T47D (cell line): ENCODE measurements at regions not wholly inside any gene's neighbourhood (a gene's known extent, or its start where the extent isn't known, plus 50 kb on each side); places are given as distances from the start of the nearest gene placed in this dataset.

Experiments used
- DNase-seq, 2 experiments: peaks; one replicate each; pipeline versions ENCODE4 v3.0.0 to v3.0.0-alpha.2; 2011 to 2012; ENCODE audit warnings: low read depth in 1 of 2, low spot score in 1 of 2
- JUND ChIP-seq: IDR thresholded peaks from 2 replicates; pipeline ENCODE4 v1.6.1; 2012; ENCODE audit warnings: low read depth
- in situ Hi-C: cut with HindIII; loops from 2 replicates; pipeline ENCODE4 v1.10.0; 2016; ENCODE audit warnings: low sequenced_read_pairs, low pct_unique_long_range_greater_than_20kb

DNA sequence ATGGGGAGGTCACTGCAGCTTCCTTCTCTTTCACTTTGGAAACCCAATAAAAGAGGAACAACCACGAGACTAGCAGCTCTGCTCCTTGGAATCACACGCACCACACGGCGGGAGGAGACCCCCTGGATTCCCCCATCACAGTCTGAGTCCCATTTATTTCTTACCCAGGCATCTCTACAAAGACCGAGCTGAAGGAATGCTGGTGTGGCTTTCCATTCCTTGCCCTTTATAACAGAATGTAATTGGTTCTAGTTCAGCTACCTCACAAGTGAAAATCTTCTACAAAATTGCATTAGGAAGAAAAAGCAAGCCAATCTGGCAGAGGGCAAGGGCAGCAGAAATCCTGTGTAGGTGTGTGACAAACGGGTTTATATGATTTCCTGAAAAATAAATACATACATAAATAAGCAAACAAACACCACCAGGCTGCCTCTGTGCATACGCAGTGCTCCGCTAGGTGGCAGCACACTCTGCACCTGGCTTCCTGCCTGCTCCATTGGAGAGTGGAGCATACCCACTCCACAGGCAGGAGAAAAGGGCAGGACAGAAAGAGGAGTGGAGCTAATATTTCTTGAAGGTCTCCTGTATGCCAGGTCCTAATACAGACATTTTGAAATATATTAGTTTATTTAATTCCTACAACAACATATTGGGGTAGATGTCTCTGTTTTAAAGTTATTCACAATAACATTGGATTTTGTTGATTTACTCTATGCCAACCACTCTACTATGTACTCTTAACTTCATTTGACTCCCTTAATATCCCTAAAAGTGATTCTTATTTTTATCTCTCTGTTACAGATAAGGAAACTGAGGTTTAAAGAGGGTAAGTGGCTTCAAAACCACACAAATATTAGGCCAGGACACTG, 673.1 kb downstream of the KCNA4 start:
- DNase-seq = peak; percentile 18 to 79
- in situ Hi-C loops = no loop called here

DNA sequence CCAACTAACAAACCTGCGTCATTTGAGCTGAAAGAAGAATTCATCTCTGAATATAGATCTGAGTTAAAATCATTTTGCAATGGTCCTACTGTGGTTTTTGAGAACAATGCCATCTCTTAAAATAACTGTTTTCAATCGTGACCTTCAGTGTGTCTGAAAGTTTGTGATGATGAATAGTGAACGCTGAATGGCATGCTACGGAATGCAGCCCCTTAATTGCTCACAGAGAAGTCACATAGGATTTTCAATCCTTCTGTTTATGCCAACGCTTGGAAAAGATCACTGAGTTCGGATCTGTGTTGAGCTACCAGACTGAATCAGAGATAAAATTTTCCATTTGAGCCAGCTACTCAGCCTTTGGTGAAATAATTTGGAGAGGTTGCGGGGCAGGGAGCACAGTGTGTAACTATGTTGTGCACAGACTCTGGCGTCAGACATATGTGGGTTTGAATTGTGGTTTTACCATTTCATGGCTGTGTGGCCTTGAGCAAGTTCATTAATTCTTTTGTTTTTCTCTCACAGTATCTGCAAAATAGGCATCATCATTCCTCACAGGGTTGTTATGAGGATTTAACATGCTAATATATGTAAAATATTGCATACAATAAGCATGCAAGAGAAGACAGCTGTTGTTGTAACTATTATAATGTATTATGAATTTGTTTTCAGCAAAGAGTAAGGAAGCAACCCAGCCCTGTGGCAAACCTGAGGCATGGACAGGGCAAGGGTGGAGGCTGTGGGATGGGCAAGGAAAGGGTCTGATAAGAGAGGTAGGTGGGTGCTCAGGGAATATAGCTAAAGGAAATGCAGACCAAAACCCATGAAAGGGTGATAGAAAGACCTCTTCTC, 679.9 kb downstream of the KCNA4 start:
- TF ChIP-seq JUND = no peak
- in situ Hi-C loops = no loop called here
- DNase-seq = no peak

More for the DNA sequence above, 673.1 kb downstream of the KCNA4 start:
- TF ChIP-seq JUND = no peak

GRCh38 chr11:29334776-29335130, 682.1 kb downstream of the KCNA4 start:
- no peak for TF ChIP-seq JUND
- in situ Hi-C loops = no loop called here
- no peak for DNase-seq

DNA sequence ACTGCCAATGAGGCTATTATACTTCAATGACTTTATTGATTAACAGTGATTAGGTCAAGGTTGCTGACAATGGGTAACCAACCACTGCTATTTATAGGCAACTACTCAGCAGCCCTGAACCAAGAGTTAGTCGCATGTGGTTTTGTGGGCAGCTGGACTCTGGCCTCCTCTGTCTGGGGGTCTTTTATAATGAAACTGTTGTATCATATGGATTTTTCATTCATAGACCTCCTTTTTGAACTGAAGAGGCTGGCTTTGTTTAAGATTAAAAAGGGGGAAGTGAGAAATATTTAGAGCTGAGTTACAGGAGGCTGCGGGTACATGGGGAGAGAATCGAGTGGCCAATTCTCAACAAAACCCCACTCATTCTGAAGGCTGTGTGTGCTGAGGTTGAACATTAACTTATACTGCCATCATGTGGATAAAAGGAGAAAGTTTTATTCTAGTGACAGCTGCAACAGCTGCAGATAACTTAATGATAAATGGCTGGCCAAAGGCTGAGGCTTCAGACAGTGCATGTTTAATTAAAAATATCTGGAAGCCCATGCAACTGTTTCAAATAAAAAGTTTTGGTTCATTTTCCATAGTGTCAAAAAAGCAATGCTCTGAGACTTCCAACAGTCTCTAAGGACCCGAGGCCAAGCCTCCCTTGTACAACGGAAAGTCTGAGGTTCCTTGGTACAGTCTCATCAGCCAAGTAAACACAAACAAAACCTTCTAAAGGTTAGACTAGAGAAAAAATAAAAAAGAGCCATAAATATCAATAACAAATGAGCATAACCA, 682.6 kb downstream of the KCNA4 start:
- peak; percentile 18 to 59 for DNase-seq
- TF ChIP-seq JUND = no peak
- in situ Hi-C loops = no loop called here

- no peak for TF ChIP-seq JUND
- DNase-seq = no peak
- in situ Hi-C loops = no loop called here
Observed at GRCh38 chr11:29331451-29332010, 685.3 kb downstream of the KCNA4 start.

- peak; percentile 11 to 65 for DNase-seq
- TF ChIP-seq JUND = no peak
- in situ Hi-C loops = no loop called here
Observed at GRCh38 chr11:29328961-29329441, 687.8 kb downstream of the KCNA4 start.

- DNase-seq = no peak
- TF ChIP-seq JUND = no peak
- in situ Hi-C loops = no loop called here
Observed at GRCh38 chr11:29327891-29328290, 688.9 kb downstream of the KCNA4 start.

DNA sequence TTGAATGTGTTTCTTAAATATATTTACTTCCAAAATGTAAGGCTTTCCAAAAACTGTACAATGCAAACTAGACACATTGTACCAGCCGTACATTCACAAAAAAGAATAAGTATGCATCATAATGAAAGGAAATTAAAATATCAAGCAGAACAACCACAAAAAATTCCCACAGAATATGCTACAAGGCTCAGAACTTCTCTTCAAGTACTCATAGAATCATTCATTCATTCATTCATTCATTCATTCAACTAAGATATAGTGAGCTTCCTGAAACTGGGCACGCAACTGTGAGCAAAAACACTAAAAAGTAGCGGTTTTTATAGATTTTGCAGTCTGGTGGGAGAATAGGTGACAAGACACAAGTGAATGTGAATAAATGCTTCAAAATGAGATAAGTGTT, 690.1 kb downstream of the KCNA4 start:
- TF ChIP-seq JUND = no peak
- DNase-seq = no peak
- in situ Hi-C loops = no loop called here

- DNase-seq = no peak
- no peak for TF ChIP-seq JUND
- in situ Hi-C loops = no loop called here
Observed at GRCh38 chr11:29324328-29324727, 692.5 kb downstream of the KCNA4 start.

DNA sequence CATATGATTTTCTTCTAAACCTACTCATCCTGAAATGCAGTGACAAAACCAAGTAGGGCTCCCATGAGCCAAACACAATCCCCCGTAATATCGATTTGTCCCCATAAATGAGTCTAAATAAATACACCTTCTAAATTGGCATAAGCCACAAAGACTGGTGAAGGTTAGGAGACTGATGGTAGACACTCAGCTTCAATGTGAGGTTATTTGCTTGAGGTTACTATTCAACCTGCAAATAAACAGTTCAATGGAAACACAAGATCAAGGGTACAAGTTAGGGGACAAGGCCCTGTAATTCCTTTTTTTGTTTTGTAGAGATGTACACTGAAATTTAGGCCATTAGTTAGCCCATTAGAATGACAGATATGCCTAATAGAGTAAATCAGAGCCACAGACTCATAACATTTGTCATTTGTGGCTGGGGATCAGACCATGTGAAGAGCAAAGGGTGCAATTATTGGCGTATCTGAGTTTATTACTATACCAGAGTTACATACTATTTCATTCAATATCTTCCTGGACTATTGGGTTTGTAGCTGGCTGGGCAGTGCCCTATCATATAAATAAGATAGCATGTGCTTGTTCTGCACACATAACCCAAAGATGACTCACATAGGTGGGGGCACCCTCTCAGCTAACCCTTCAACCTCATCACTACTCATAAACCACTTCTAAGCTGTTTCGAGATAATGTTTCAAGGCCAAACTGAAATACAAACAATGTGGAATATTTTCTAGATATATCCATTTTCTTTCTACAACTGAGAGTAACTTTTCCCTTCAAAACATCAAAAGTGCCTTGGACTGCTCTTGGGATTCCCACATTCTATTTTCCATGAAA, 695.3 kb downstream of the KCNA4 start:
- no peak for TF ChIP-seq JUND
- in situ Hi-C loops = no loop called here
- no peak for DNase-seq

- TF ChIP-seq JUND = no peak
- DNase-seq = no peak
- in situ Hi-C loops = no loop called here
Observed at GRCh38 chr11:29320196-29320595, 696.6 kb downstream of the KCNA4 start.
